ENCODE measurements at regions not wholly inside any gene's neighbourhood (a gene's known extent, or its start where the extent isn't known, plus 50 kb on each side); places are given as distances from the start of the nearest gene placed in this dataset.
"Not testable (repeated sequence)": the region's sequence is repeated elsewhere in the genome, so short reads cannot be mapped to it uniquely, and the experiment has no call there.

GRCh38 chr3:24545887-24546286, 51.2 kb upstream of the THRB start:
- no peak for DNase-seq (ENCODE audit: insufficient read length, low spot score)

GRCh38 chr3:24548278-24548677, 53.6 kb upstream of the THRB start:
- no peak for DNase-seq (ENCODE audit: insufficient read length, low spot score)
- no peak for FAIRE-seq

More at GRCh38 chr3:24545887-24546286, 51.2 kb upstream of the THRB start:
- no peak for FAIRE-seq

GRCh38 chr3:24550588-24550987, 55.9 kb upstream of the THRB start:
- FAIRE-seq, result no peak
- no peak for DNase-seq (ENCODE audit: insufficient read length, low spot score)

- no peak for FAIRE-seq
- no peak for DNase-seq (ENCODE audit: insufficient read length, low spot score)
Observed at GRCh38 chr3:24551626-24552025, 57.0 kb upstream of the THRB start.

- no peak for DNase-seq (ENCODE audit: insufficient read length, low spot score)
- FAIRE-seq, result no peak
Observed at GRCh38 chr3:24562895-24563294, 68.2 kb upstream of the THRB start.

- FAIRE-seq (no peak), DNase-seq (ENCODE audit: insufficient read length, low spot score) (no peak)
Observed at GRCh38 chr3:24565053-24565452, 70.4 kb upstream of the THRB start.

- FAIRE-seq (no peak), DNase-seq (ENCODE audit: insufficient read length, low spot score) (no peak)
Observed at GRCh38 chr3:24565656-24566055, 71.0 kb upstream of the THRB start.

GRCh38 chr3:24566927-24567326, 72.3 kb upstream of the THRB start:
- DNase-seq (ENCODE audit: insufficient read length, low spot score) (no peak), FAIRE-seq (no peak)

GRCh38 chr3:24572409-24572808, 77.8 kb upstream of the THRB start:
- not testable (repeated sequence) for FAIRE-seq; DNase-seq (ENCODE audit: insufficient read length, low spot score)

GRCh38 chr3:24573576-24573975, 78.9 kb upstream of the THRB start:
- DNase-seq (ENCODE audit: insufficient read length, low spot score) (no peak), FAIRE-seq (no peak)

- DNase-seq (ENCODE audit: insufficient read length, low spot score), result no peak
- no peak for FAIRE-seq
Observed at GRCh38 chr3:24578324-24578723, 83.7 kb upstream of the THRB start.

GRCh38 chr3:24578951-24579421, 84.3 kb upstream of the THRB start:
- FAIRE-seq, result no peak
- no peak for DNase-seq (ENCODE audit: insufficient read length, low spot score)

- FAIRE-seq (no peak), DNase-seq (ENCODE audit: insufficient read length, low spot score) (no peak)
Observed at GRCh38 chr3:24582431-24583403, 88.1 kb upstream of the THRB start.

GRCh38 chr3:24586920-24587319, 92.3 kb upstream of the THRB start:
- no peak for FAIRE-seq

GRCh38 chr3:24588629-24589512, 94.2 kb upstream of the THRB start:
- FAIRE-seq, result no peak

More at GRCh38 chr3:24586920-24587319, 92.3 kb upstream of the THRB start:
- no peak for DNase-seq (ENCODE audit: insufficient read length, low spot score)

GRCh38 chr3:24589513-24589851, 94.8 kb upstream of the THRB start:
- DNase-seq (ENCODE audit: insufficient read length, low spot score), result no peak
- no peak for FAIRE-seq

More at GRCh38 chr3:24588629-24589512, 94.2 kb upstream of the THRB start:
- no peak for DNase-seq (ENCODE audit: insufficient read length, low spot score)

- FAIRE-seq, result no peak
- no peak for DNase-seq (ENCODE audit: insufficient read length, low spot score)
Observed at GRCh38 chr3:24589931-24590880, 95.6 kb upstream of the THRB start.

- DNase-seq (ENCODE audit: insufficient read length, low spot score), result no peak
- FAIRE-seq, result no peak
Observed at GRCh38 chr3:24591191-24591590, 96.5 kb upstream of the THRB start.

- FAIRE-seq, result peak; percentile 38
Observed at GRCh38 chr3:24591661-24592555, 97.3 kb upstream of the THRB start.

More at GRCh38 chr3:24591661-24592555, 97.3 kb upstream of the THRB start:
- DNase-seq (ENCODE audit: insufficient read length, low spot score), result no peak
